ENCODE measurements at regions not wholly inside any gene's neighbourhood (a gene's known extent, or its start where the extent isn't known, plus 50 kb on each side); places are given as distances from the start of the nearest gene placed in this dataset.

DNA sequence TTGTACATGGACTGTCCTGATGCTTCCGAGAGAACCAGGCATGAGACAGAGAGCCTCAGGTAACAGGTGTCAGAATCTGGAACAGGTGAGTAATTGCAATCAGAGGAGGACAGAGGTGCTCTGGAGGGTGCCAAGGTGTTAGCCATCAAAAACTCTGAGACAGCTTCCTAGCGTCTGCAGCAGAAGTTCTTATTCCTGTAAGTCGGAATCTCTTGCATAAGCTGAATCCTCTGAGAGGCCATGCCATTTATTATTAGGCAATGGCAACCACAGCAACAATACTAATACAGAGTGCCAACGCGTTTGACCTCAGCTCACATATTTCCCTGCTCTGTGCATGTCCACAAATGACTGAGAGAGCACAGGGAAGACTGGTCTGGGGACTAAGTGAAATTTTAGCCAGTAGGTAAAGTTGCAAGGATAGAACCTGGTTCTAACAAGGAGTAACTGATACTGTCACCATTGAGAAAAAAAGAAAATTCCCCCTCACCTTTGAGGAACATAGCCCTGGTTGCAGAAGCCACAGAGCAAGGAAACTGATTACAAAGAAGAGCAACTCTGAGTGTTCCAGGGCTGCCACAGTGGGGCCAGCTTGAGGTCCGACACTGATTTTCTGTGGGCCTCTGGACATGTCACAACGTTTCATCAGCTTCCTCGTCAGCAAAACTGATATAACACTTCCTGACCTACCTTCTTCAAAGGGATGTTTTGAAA is 55.1 kb upstream of the ACSL3 start:
- peaks cover 15% of the 10 kb centered on the region; the same call in 1 of the 2 replicates for H3K4me1 ChIP-seq (ENCODE audit: control insufficient read depth, insufficient read depth, low read length)
- H3K36me3 ChIP-seq (ENCODE audit: control insufficient read depth in 2 of 2, insufficient read depth in 1 of 2, low read length in 2 of 2), result no peaks in the 10 kb centered on the region
- H3K4me3 ChIP-seq (ENCODE audit: low read depth, low read length), result no peak overlapping the region
- no peaks in the 10 kb centered on the region for H3K9me3 ChIP-seq (ENCODE audit: control insufficient read depth, insufficient read depth, low read depth, low read length)
- ChIA-PET POLR2A (no interaction called here), CTCF (no interaction called here)
- H3K27ac ChIP-seq (ENCODE audit: extremely low read depth, low read depth, low read length), result no peak overlapping the region; the same call in 1 of the 2 replicates
- TF ChIP-seq HOXD13 (CRISPR knock-in tag; IDR thresholded peaks at IDR 0.05; ENCODE audit: borderline replicate concordance), result peak; percentile 76; the same call in 1 of the 2 replicates
- peak; percentile 74 for TF ChIP-seq SCRT2 (tag by site-specific recombination; IDR thresholded peaks at IDR 0.05)
- TF ChIP-seq ZNF16 (tag by site-specific recombination; IDR thresholded peaks at IDR 0.05; ENCODE audit: low read depth), result no peak
- no peak for TF ChIP-seq ZNF169 (tag by site-specific recombination; IDR thresholded peaks at IDR 0.05)
- no peak for TF ChIP-seq ZBTB17 (tag by site-specific recombination; IDR thresholded peaks at IDR 0.05)

DNA sequence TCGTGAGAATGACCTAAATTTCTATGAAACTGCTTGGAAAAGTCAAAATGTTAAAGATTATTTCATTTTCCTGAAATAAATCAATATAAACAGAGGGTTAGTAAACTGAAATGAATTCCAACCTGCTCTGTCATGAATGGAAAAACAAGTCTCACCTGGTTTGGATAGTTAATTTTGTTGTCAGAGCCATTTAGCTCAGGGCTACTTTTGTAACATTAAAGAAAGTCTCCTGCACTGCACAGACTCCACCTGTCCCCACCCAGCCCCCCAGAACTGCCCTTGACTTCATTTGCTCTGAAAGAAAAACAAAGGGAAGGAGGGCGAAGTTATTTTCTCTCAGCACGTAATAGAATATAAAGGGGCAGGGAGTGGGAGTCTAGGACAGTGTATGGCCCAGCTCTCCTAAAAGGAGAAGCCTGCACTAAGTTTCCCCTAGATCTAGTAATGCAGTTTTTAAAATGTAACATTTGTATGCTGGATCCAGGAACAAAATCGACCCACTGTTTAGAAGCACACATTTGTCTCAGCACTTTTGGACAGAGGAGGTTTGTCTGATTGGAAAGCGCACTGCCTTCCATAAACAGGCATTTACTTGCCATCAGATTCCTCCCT is 54.2 kb upstream of the ACSL3 start:
- H3K36me3 ChIP-seq (ENCODE audit: control insufficient read depth in 2 of 2, insufficient read depth in 1 of 2, low read length in 2 of 2), result no peaks in the 10 kb centered on the region
- TF ChIP-seq ZNF335 (tag by site-specific recombination; conservative IDR thresholded peaks at IDR 0.05) (0 out of 2 replicates have a peak, but pooled peaks have one; percentile 2), ZNF596 (tag by site-specific recombination; IDR thresholded peaks at IDR 0.05) (no peak)
- ChIA-PET POLR2A (no interaction called here), CTCF (interaction anchor here (1.0 kb wide), 1 partner anchor 9 kb away, joined by 8 read pairs; no protein-coding TSS in a partner anchor)
- no peaks in the 10 kb centered on the region for H3K9me3 ChIP-seq (ENCODE audit: control insufficient read depth, insufficient read depth, low read depth, low read length)
- peak overlapping the region; percentile 39; the same call in 1 of the 2 replicates for H3K27ac ChIP-seq (ENCODE audit: extremely low read depth, low read depth, low read length)
- peaks cover 15% of the 10 kb centered on the region; the same call in 1 of the 2 replicates for H3K4me1 ChIP-seq (ENCODE audit: control insufficient read depth, insufficient read depth, low read length)
- no peak overlapping the region for H3K4me3 ChIP-seq (ENCODE audit: low read depth, low read length)

DNA sequence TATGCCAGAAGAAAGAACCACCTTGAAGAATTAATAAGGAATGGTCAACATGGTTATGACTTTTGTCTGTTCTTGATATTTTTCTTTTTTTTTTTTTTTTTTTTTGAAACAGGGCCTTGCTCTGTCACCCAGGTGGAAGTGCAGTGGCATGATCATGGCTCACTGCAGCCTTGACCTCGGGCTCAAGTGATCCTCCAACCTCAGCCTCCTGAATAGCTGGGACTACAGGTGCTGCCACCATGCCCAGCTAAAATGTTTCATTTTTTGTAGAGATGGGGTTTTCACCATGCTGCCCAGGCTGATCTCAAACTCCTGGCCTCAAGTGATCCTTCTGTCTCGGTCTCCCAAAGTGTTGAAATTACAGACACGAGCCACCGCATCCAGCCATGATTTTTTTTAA is 53.4 kb upstream of the ACSL3 start:
- peaks cover 15% of the 10 kb centered on the region; the same call in 1 of the 2 replicates for H3K4me1 ChIP-seq (ENCODE audit: control insufficient read depth, insufficient read depth, low read length)
- H3K36me3 ChIP-seq (ENCODE audit: control insufficient read depth in 2 of 2, insufficient read depth in 1 of 2, low read length in 2 of 2), result no peaks in the 10 kb centered on the region
- 0 out of 2 replicates have a peak overlapping the region, but pooled peaks have one; percentile 39 for H3K27ac ChIP-seq (ENCODE audit: extremely low read depth, low read depth, low read length)
- no peak overlapping the region for H3K4me3 ChIP-seq (ENCODE audit: low read depth, low read length)
- CTCF ChIA-PET, result interaction anchor here (0.7 to 1.3 kb wide), 3 partner anchors 10 to 120 kb away, joined by 3 to 8 read pairs (median 3); no protein-coding TSS in a partner anchor
- no peaks in the 10 kb centered on the region for H3K9me3 ChIP-seq (ENCODE audit: control insufficient read depth, insufficient read depth, low read depth, low read length)
- POLR2A ChIA-PET, result no interaction called here
- TF ChIP-seq, protein P1, sequence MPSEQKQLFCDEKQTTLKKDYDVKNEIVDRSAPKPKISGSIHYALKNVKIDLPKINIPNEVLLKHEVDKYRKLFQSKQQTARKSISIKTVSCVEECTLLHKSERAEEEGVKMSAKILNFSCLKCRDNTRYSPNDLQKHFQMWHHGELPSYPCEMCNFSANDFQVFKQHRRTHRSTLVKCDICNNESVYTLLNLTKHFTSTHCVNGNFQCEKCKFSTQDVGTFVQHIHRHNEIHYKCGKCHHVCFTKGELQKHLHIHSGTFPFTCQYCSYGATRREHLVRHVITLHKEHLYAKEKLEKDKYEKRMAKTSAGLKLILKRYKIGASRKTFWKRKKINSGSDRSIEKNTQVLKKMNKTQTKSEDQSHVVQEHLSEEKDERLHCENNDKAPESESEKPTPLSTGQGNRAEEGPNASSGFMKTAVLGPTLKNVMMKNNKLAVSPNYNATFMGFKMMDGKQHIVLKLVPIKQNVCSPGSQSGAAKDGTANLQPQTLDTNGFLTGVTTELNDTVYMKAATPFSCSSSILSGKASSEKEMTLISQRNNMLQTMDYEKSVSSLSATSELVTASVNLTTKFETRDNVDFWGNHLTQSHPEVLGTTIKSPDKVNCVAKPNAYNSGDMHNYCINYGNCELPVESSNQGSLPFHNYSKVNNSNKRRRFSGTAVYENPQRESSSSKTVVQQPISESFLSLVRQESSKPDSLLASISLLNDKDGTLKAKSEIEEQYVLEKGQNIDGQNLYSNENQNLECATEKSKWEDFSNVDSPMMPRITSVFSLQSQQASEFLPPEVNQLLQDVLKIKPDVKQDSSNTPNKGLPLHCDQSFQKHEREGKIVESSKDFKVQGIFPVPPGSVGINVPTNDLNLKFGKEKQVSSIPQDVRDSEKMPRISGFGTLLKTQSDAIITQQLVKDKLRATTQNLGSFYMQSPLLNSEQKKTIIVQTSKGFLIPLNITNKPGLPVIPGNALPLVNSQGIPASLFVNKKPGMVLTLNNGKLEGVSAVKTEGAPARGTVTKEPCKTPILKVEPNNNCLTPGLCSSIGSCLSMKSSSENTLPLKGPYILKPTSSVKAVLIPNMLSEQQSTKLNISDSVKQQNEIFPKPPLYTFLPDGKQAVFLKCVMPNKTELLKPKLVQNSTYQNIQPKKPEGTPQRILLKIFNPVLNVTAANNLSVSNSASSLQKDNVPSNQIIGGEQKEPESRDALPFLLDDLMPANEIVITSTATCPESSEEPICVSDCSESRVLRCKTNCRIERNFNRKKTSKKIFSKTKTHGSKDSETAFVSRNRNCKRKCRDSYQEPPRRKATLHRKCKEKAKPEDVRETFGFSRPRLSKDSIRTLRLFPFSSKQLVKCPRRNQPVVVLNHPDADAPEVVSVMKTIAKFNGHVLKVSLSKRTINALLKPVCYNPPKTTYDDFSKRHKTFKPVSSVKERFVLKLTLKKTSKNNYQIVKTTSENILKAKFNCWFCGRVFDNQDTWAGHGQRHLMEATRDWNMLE (tag by site-specific recombination; conservative IDR thresholded peaks at IDR 0.05; ENCODE audit: low read depth), result no peak
- TF ChIP-seq, protein P2, sequence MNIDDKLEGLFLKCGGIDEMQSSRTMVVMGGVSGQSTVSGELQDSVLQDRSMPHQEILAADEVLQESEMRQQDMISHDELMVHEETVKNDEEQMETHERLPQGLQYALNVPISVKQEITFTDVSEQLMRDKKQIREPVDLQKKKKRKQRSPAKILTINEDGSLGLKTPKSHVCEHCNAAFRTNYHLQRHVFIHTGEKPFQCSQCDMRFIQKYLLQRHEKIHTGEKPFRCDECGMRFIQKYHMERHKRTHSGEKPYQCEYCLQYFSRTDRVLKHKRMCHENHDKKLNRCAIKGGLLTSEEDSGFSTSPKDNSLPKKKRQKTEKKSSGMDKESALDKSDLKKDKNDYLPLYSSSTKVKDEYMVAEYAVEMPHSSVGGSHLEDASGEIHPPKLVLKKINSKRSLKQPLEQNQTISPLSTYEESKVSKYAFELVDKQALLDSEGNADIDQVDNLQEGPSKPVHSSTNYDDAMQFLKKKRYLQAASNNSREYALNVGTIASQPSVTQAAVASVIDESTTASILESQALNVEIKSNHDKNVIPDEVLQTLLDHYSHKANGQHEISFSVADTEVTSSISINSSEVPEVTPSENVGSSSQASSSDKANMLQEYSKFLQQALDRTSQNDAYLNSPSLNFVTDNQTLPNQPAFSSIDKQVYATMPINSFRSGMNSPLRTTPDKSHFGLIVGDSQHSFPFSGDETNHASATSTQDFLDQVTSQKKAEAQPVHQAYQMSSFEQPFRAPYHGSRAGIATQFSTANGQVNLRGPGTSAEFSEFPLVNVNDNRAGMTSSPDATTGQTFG (tag by site-specific recombination; IDR thresholded peaks at IDR 0.05; ENCODE audit: borderline replicate concordance), result no peak
- peak; percentile 9; the same call in 1 of the 2 replicates for TF ChIP-seq ZNF335 (tag by site-specific recombination; conservative IDR thresholded peaks at IDR 0.05)
- TF ChIP-seq, protein P3, sequence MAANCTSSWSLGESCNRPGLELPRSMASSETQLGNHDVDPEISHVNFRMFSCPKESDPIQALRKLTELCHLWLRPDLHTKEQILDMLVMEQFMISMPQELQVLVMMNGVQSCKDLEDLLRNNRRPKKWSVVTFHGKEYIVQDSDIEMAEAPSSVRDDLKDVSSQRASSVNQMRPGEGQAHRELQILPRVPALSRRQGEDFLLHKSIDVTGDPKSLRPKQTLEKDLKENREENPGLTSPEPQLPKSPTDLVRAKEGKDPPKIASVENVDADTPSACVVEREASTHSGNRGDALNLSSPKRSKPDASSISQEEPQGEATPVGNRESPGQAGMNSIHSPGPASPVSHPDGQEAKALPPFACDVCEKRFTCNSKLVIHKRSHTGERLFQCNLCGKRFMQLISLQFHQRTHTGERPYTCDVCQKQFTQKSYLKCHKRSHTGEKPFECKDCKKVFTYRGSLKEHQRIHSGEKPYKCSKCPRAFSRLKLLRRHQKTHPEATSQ (tag by site-specific recombination; IDR thresholded peaks at IDR 0.05), result no peak
- TF ChIP-seq ZNF654 (tag by site-specific recombination; IDR thresholded peaks at IDR 0.05; ENCODE audit: low read depth), result no peak
